ENCODE measurements at regions not wholly inside any gene's neighbourhood (a gene's known extent, or its start where the extent isn't known, plus 50 kb on each side); places are given as distances from the start of the nearest gene placed in this dataset.

DNA sequence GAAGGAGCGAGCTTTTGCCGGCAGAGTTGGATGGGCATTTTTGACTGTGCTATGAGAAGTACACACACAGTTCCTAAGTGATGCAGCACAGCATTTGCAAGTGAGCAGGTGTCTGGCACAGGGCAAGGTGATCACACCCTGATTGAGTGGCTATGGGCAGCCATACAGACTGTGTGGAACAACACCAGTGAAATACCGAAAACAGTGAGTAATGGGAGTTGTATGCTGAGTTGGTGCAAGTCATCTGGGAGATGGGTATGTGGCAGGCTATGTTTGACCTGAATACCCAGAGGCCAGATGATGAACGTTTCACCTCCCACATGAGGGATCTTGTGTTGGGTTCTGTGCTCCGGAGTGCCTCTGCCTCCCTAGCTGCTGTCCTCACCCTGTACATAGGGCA lies 53.5 kb upstream of the TIPARP start:
- DNase-seq: no peak

DNA sequence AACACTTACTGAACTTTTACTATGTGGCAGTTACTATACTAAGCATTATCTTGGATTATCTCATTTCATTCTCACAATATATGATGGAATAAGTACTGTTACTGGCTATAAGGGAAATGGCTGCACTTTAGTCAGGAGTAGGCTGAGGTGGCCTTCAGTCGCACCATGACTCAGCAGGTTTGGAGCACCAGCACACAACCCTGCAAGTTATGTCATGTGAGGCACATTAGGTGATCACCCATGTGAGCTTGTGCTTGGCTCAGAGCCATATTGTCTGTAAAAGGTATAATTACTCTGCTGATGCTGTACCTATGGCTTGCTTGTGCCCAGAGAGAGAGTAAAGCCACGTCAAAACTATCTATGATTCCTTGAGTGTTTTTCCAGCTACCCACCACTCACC lies 54.1 kb upstream of the TIPARP start:
- DNase-seq: peak; percentile 84

GRCh38 chr3:156619376-156619775 lies 55.0 kb upstream of the TIPARP start:
- DNase-seq: no peak

DNA sequence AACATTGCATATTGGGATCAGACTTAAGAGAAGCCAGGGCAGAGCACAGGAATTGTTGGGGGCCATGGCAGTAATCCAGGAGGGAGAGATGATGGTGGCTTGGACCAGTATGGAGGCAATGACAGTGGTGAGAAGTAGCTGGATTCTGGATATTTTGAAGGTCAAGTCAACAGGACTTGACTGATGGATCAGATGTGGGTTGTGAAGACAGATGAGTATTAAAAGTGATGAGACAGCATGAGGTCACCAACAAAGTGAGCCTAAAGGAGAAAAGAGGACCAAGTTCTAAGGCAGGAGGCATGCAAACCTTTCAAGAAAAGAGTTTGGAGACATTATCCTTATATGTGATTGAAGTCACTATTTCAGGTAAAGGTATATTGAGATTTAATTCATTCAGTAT lies 56.6 kb upstream of the TIPARP start:
- no peak for DNase-seq

DNA sequence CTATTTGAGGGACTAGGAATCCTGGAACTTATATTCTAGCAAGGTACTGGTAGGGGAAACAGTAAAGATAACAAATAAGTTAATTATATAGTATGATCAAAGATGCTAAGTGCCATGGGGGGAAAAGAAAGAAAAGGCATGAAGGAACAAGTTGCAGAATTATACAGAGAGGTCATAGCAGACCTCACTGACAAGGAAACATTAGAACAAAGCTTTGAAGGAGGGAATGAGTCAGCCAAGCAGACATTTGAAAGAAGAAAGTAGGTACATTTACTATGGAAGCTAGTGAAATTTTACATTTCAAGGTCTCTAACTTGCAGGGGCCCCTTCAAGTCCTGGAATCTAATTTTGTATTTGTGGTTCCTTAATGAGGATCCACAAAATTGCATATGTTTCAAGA lies 57.2 kb upstream of the TIPARP start:
- no peak for DNase-seq

GRCh38 chr3:156615592-156616173 lies 58.7 kb upstream of the TIPARP start:
- peak; percentile 54 for DNase-seq

DNA sequence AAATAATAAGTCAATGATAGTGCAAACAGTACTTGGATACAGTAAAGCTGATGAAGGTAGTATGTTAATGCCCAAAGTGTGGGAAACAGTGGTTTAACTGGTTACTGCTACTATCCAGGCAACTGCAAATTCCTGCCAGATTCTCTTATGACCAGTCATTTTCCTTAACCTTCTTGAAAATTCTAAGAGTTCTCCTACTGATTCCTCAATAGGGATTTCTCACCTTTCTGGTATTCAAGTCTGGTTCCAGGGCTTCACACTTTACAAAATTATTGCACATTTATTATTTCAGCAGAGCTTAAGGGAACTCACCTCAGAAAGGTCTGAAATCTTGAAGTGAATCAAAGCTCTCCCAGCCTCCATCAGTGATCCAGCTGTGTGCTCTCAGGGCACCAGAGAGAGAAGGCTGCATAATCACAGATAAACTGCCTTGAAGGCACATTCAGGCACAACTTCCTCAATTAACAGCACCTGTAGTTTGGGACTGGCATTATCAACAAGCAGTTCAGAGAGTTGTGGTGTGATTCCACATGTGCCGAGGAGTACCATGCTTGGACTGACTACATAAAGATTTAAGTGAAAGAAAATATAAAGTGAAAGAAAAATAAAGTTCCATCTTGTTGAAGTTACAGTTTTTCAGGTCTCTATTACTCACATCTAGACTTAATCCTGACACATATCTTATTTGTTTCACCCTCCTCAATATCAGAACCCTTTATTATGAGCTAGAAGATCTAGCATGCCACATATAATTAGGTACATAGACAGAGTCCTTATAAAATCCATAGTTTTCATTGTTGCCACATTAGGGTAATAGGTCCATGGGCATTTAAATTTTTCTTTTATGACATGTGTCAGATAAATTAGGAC lies 59.5 kb upstream of the TIPARP start:
- no peak for DNase-seq

GRCh38 chr3:156612903-156613302 lies 58.0 kb upstream of the SSR3 start:
- no peak for DNase-seq

- DNase-seq: no peak
Observed at GRCh38 chr3:156611870-156612494, 57.1 kb upstream of the SSR3 start.

DNA sequence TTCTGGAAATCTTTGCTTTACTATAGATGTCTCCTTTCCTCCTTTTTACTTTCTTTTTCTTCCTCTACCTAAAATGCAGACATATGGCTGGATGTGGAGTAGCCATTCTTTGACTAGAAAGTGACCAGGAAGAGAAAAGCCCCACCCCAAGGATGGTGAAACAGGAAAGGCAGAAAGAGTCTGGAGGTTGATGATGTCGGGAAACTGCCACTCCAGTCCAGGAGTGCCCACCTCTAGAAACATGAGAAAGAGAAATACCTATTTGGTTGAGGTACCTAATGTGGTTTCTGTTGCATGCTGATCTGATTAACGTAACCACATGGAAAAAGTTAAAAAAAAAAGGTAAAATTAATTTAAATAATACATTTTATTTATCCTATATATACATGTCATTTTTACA lies 55.2 kb upstream of the SSR3 start:
- DNase-seq: no peak

DNA sequence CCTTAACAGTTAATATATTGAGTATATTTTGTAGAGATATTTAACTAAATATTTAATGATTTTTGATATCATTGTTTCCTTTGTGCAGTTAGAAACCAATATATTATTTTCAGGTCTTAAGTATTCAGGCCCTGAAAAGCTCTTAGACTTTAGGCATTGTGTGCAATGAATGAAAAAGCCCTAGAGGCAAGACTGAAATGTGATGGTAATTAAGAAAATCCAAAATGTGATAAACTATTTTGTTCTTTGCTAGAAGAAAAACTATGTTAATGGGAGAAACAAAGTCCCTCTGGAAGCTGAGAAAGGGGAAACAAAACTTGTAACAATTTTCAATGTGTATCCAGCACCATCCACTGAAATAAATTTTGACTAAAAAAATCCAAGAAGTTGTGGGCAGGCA lies 54.6 kb upstream of the SSR3 start:
- no peak for DNase-seq

GRCh38 chr3:156608601-156609514 lies 53.9 kb upstream of the SSR3 start:
- DNase-seq: no peak

- no peak for DNase-seq
Observed at GRCh38 chr3:156606729-156607128, 51.8 kb upstream of the SSR3 start.

- DNase-seq: no peak
Observed at GRCh38 chr3:156605686-156606605, 51.0 kb upstream of the SSR3 start.

- no peak for DNase-seq
Observed at GRCh38 chr3:156604642-156605144, 49.8 kb upstream of the SSR3 start.

All from NCI-H2029 (cell line).